LNCaP clone FGC (cell line): ENCODE measurements at regions not wholly inside any gene's neighbourhood (a gene's known extent, or its start where the extent isn't known, plus 50 kb on each side); places are given as distances from the start of the nearest gene placed in this dataset.

Experiments
- DNase-seq: peaks from one replicate; pipeline ENCODE4 v3.0.0-alpha.2; 2011; ENCODE audit warnings: low read depth
- H3K4me3 ChIP-seq: 2 replicates; pipeline ENCODE4 v1.5.1; 2011; ENCODE audit warnings: mild to moderate bottlenecking, low read depth, low read length, control low read depth
- CTCF ChIP-seq: IDR thresholded peaks from 2 replicates; pipeline ENCODE4 v1.5.1; 2012; ENCODE audit warnings: mild to moderate bottlenecking; ENCODE audit not compliant: control insufficient read depth, insufficient read depth; ENCODE audit errors: extremely low read depth

- no peak for DNase-seq
- H3K4me3 ChIP-seq: no peak overlapping the region
- no peak for TF ChIP-seq CTCF
Observed at GRCh38 chr12:75888874-75889613, 142.5 kb downstream of the PHLDA1 start.

DNA sequence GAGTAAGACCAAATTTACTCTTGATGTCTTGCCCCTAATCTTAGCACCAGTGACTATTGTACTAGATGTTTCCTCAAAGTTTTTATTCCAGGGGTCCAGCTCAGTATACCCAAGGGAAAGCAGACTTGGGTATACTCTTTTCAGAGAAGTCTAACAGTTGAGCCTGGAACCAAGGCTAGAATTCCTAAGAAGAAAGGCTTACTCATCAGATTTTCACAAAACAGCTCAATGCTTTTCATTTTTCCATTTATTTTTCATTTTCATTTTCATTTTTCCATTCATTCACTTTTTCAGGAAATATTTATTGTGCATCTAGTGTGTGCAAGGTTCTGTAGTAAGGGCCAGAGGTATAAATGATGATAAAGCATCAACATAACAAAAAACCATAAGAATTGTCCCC is 143.2 kb downstream of the PHLDA1 start:
- no peak for TF ChIP-seq CTCF
- no peak overlapping the region for H3K4me3 ChIP-seq
- no peak for DNase-seq

GRCh38 chr12:75887979-75888378 is 143.6 kb downstream of the PHLDA1 start:
- no peak overlapping the region for H3K4me3 ChIP-seq
- no peak for DNase-seq
- TF ChIP-seq CTCF: no peak

- DNase-seq: no peak
- no peak overlapping the region for H3K4me3 ChIP-seq
- no peak for TF ChIP-seq CTCF
Observed at GRCh38 chr12:75884465-75884985, 147.1 kb downstream of the PHLDA1 start.

DNA sequence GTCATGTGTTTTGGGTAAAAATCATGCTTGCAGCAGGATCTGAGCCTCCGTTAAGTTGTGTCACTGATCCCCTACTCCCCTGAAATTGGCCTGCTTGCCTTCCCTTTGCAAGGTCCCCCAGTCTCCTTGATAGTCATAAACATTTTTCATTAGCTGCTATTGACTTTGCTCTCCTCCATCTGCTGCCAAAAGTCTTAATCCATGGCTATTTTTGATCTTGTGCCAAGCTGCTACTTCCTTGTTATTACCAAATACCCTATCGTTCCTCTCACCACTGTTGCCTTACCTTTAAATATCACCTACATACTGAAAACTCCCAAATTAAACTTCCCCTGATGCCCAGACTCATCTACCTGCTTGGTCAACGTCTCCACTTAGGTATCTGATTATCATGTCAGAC is 148.3 kb downstream of the PHLDA1 start:
- no peak for TF ChIP-seq CTCF
- peak; percentile 44 for DNase-seq
- no peak overlapping the region for H3K4me3 ChIP-seq

- no peak overlapping the region for H3K4me3 ChIP-seq
- no peak for DNase-seq
- TF ChIP-seq CTCF: no peak
Observed at GRCh38 chr12:75882421-75882820, 149.2 kb downstream of the PHLDA1 start.

DNA sequence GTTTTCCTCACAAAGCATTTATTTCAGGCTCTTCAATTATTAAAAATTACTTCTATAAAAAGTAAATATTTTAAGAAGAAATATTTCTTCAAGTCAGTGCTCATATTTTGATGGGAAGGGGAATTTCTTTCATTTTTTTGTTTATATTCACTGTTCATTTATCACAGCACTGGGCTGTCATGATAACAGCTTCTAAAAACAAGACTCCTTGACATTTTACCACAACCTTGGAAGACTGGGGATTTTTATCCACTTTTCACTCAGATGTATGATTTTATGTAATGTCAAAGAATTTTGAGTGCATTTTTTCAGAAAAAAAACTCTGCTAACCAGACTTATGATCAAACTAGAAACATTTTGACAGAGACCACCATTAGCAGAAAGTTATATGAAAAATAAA is 149.7 kb downstream of the PHLDA1 start:
- no peak overlapping the region for H3K4me3 ChIP-seq
- no peak for TF ChIP-seq CTCF
- DNase-seq: no peak
